ENCODE measurements at regions not wholly inside any gene's neighbourhood (a gene's known extent, or its start where the extent isn't known, plus 50 kb on each side); places are given as distances from the start of the nearest gene placed in this dataset.
"Not testable (repeated sequence)": the region's sequence is repeated elsewhere in the genome, so short reads cannot be mapped to it uniquely, and the experiment has no call there.

DNA sequence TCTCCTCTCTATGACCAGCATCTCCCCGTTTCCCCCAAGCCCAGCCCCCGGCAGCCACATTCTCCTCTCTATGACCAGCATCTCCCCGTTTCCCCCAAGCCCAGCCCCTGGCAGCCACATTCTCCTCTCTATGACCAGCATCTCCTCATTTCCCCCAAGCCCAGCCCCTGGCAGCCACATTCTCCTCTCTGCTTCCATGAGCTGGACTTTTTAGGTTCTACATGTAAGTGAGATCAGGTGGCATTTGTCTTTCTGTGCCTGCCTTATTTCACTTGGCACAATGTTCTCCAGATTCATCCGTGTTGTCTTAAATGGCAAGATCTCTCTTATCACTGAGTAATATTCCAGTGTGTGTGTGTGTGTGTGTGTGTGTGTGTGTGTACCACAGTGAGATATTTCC, 428.1 kb upstream of the B3GAT1 start:
- DNase-seq = not testable (repeated sequence)

- no peak for DNase-seq
Measured at GRCh38 chr11:134838708-134839107, 426.7 kb upstream of the B3GAT1 start.

DNA sequence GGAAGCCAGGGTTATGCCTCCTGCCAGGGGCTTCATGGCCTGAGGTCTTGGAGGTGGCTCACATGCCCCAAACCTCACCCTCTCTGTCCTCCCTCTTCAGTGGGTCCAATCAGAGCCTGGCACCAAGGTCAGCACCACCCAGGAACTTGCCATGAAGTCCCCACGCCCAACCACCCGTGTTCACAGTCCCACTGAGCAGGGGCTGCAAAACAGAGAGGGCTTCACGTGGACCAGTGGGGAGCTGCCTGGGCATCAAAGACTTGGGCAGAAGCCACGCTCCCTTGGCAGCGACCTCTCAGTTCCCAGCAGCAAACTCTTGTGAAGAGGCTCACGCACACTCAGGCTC, 425.8 kb upstream of the B3GAT1 start:
- DNase-seq = no peak

GRCh38 chr11:134837166-134837886, 425.3 kb upstream of the B3GAT1 start:
- DNase-seq = no peak

DNA sequence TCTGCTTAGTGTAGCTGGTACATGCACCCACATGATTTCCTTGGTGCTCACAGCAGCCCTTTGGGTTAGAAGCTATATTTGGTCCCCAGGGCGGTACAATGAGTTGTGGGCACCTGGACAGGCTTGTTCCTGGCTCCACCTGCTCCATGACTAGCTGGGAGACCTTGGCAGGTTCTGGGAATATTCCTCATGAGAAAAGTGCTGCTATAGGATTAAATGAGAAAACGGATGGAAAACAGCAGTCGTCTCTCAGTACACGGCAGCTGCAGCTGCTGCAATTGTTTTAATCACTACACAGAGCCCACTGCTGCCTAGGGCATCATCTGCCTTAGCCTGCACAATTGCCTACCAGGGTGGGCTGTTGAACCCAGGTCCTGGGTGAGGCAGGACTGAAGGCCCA, 424.5 kb upstream of the B3GAT1 start:
- DNase-seq = no peak

DNA sequence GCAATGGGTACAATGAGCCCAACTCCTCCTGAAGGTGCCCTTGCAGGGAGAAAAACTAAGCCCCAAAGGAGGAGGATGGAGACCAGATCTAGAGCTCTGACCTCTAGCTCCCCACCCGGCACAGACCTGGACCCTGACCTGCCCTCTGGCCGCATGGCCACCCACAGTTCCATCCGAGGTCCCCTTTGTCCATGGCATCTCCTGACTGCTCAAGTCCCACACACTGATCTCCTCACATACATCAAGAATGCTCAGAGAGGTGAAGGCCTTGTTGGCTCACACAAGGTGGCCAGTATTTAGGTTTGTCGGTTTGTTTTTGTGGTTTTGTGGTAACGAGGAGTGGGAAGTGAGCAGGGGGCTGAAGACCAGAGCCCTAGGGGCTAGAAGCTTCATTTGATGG, 423.5 kb upstream of the B3GAT1 start:
- no peak for DNase-seq

GRCh38 chr11:134830312-134830711, 418.3 kb upstream of the B3GAT1 start:
- DNase-seq = no peak

- no peak for DNase-seq
Measured at GRCh38 chr11:134823970-134824369, 411.9 kb upstream of the B3GAT1 start.

DNA sequence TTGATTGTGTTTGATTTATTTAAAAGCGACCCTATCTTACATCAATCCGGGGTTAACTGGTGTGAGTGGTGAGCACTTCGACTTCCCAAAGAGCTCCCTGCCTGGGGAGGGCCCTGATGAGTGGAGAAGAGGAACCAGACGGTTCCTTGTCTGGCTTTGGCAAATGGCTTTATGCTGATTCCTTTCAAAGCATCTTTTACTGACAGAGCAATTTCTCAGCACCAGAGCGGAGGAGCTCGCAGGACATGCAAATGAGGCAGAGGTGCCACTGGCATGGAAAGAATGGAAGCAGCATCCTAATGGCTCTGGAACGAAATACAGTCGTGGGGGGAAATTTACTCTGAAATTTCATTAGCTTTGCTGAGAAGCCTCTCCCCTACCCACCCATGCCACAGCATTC, 410.9 kb upstream of the B3GAT1 start:
- no peak for DNase-seq

- DNase-seq = no peak
Measured at GRCh38 chr11:134821422-134821821, 409.4 kb upstream of the B3GAT1 start.

- no peak for DNase-seq
Measured at GRCh38 chr11:134819041-134819440, 407.0 kb upstream of the B3GAT1 start.

DNA sequence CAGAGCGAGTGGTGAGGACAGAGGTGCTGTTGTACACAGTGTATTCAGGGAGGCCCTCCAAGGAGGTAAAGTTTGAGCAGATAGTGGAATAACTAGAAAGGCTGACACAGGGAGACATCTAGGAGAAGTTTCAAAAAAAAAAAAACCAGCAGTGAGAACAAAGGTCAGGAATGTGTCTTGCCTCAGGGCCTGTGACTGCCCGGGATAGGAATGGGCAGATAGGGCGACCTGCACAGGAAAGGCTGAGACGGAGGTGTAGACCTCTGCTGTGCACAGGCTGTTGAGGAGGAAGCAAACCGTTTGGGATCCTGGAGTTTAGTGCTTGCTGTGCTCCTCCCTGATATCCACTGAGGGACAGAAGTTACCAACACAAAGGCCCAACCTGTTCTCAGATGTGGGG, 406.5 kb upstream of the B3GAT1 start:
- no peak for DNase-seq

DNA sequence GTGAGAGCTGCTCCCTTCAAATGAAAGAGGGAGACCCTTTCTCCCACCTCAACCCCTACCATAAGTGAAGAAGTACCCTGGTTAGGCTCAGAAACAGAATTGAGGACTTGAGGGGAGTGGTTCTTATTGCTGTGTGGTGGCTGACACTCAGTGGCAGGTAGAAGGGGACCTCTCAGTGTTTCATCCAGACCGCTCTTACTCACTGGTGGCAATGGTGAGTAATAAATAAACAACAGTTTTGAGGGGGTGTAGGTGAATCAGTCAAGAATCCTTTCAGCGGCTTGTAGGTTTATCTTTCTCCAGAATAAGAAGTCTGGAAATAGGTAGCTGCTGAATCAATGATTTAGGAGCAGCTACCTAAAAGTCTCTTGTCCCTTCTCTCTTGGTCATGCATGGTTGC, 403.4 kb upstream of the B3GAT1 start:
- no peak for DNase-seq

DNA sequence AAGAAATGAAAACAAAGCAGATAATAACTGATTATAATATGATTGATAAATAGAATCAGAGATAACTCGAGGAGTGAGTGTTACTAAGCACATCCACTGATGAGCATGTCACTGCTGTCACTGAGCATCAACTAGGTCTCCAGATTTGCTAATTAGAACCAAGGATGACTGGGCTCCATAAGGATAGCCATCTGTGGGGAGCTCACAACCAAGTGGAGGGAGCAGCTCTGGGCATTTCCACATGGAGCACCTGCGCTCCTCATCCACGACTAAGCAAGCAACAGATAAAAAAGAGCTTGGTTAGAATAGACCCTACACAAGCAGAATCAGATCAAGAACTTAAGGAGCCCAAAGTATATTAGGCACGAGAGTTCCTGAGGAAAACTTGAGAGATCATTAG, 396.0 kb upstream of the B3GAT1 start:
- no peak for DNase-seq

GRCh38 chr11:134802598-134802997, 390.6 kb upstream of the B3GAT1 start:
- no peak for DNase-seq

- no peak for DNase-seq
Measured at GRCh38 chr11:134802116-134802515, 390.1 kb upstream of the B3GAT1 start.

DNA sequence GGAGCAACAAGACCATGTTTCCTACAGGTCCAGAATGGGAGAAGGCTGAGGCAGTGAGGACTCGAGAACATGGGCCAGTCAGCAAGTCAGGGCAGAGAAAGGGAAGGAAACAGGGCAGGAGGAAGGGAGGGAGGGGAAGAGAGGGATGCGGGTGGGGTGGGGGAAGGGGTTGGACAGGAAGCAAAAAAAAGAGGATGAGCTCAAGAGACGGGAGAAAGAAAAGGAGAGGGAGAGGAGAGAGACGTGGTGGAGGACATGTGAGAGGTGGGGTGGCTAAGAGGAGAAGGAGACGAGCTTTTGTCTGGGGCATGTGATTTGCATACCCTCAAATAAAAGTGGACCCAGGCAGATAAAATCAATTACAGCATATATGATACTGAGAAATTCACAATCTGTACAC, 389.5 kb upstream of the B3GAT1 start:
- no peak for DNase-seq

DNA sequence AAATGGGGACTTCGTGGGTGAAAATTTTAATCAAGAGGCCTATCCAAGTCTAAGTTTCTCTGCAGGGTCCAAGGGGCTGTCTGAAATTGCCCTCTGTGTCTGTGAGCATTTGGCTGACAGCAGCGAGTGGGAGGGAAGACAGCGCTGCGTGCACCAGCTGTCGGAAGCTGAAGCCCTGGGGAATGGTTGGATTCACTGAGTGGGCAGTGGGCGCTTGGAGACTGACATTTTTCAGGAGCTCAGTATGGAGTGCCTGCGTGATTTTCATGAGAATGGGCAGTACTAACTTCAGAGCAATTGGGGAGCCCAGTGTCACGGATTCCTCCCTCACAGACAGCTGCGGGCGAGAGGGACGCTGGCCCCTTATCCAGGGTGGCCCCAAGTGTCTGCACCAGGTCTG, 388.8 kb upstream of the B3GAT1 start:
- no peak for DNase-seq

- no peak for DNase-seq
Measured at GRCh38 chr11:134800130-134800529, 388.1 kb upstream of the B3GAT1 start.

- no peak for DNase-seq
Measured at GRCh38 chr11:134799386-134799785, 387.3 kb upstream of the B3GAT1 start.

- no peak for DNase-seq
Measured at GRCh38 chr11:134797411-134798089, 385.5 kb upstream of the B3GAT1 start.

DNA sequence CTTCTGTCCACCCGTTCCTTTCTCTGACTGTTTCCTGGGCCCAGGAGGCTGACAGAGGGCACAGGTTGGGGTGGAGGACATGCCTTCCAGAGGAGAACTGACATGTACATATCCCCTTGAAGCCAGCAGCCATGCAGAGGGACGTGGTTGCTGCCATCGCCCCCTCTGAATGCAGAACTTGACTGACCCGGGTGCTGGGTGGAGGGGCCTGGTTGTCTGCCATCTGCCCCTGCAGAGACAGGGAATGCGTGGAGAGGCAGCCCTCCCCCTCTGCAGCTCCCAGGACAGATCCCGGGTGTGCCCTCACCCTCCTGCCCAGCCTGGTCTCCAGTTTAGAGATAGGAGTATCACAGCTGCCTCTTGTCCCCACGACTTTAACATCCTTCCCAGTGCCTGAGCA, 383.0 kb upstream of the B3GAT1 start:
- DNase-seq = no peak

DNA sequence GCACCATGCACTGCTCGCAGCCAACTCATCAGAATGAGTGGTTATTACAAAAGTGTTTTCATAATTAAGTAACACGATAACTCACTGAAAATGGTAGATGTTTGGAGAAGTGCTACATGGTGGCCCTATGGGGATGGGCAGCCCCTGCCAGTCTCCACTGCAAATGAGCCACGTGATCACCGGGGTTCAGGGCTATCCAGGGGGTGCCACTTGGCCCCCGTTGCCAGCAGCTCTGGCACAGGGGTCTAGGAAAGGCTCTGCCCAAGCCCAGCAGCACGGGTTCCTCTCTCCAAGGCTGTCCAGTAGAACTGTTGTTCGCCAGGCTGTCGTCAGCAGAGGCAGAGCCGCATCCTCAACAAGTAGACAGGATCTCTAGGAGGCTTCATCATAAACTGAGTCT, 382.1 kb upstream of the B3GAT1 start:
- no peak for DNase-seq

GRCh38 chr11:134792677-134793076, 380.6 kb upstream of the B3GAT1 start:
- DNase-seq = no peak

- DNase-seq = no peak
Measured at GRCh38 chr11:134792044-134792443, 380.0 kb upstream of the B3GAT1 start.
